Fibroblast of mammary gland (primary cell): ENCODE measurements at regions not wholly inside any gene's neighbourhood (a gene's known extent, or its start where the extent isn't known, plus 50 kb on each side); places are given as distances from the start of the nearest gene placed in this dataset.

Source experiments
- DNase-seq: peaks from one replicate; pipeline ENCODE4 v3.0.0-alpha.2; 2010; ENCODE audit warnings: low read depth
- H3K4me3 ChIP-seq: 2 replicates; pipeline ENCODE4 v1.5.1; 2011; ENCODE audit warnings: low read depth, mild to moderate bottlenecking, low read length, moderate library complexity; ENCODE audit not compliant: control insufficient read depth
- CTCF ChIP-seq: conservative IDR thresholded peaks from 2 replicates; pipeline ENCODE4 v1.5.1; 2011; ENCODE audit warnings: low read depth, low read length, inconsistent platforms; ENCODE audit not compliant: control insufficient read depth, insufficient read depth

GRCh38 chr6:12598919-12599318 lies 117.6 kb upstream of the PHACTR1 start:
- no peak overlapping the region for H3K4me3 ChIP-seq
- no peak for TF ChIP-seq CTCF
- no peak for DNase-seq

GRCh38 chr6:12601881-12602280 lies 114.7 kb upstream of the PHACTR1 start:
- no peak for DNase-seq
- H3K4me3 ChIP-seq, result no peak overlapping the region
- TF ChIP-seq CTCF, result no peak

GRCh38 chr6:12602342-12602741 lies 114.2 kb upstream of the PHACTR1 start:
- no peak for TF ChIP-seq CTCF
- no peak overlapping the region for H3K4me3 ChIP-seq
- DNase-seq, result no peak

- H3K4me3 ChIP-seq, result no peak overlapping the region
- peak; percentile 59 for TF ChIP-seq CTCF
- DNase-seq, result peak; percentile 62
These were observed 113.5 kb upstream of the PHACTR1 start for GRCh38 chr6:12602951-12603672.

- no peak overlapping the region for H3K4me3 ChIP-seq
- no peak for DNase-seq
- no peak for TF ChIP-seq CTCF
These were observed 112.9 kb upstream of the PHACTR1 start for GRCh38 chr6:12603673-12604049.

- peak; percentile 82 for TF ChIP-seq CTCF
- DNase-seq, result peak; percentile 71
- H3K4me3 ChIP-seq, result no peak overlapping the region
These were observed 110.7 kb upstream of the PHACTR1 start for GRCh38 chr6:12605888-12606345.
